Mesendoderm (in vitro differentiated cells): ENCODE measurements at regions not wholly inside any gene's neighbourhood (a gene's known extent, or its start where the extent isn't known, plus 50 kb on each side); places are given as distances from the start of the nearest gene placed in this dataset.

Source experiments
- DNase-seq: peaks from one replicate; pipeline ENCODE4 v3.0.0; 2013
- H2AK5ac ChIP-seq: 2 replicates; pipeline ENCODE4 v1.6.1; 2013; ENCODE audit warnings: low read length, inconsistent platforms
- H2BK120ac ChIP-seq: 2 replicates; pipeline ENCODE4 v1.6.1; 2013; ENCODE audit warnings: low read depth, mild to moderate bottlenecking, low read length, moderate library complexity, mixed read lengths
- H2BK15ac ChIP-seq: replicated peaks from 2 replicates; pipeline ENCODE4 v1.6.1; 2013; ENCODE audit warnings: low read depth, mild to moderate bottlenecking, moderate library complexity
- H2BK5ac ChIP-seq: 2 replicates; pipeline ENCODE4 v1.6.1; 2013; ENCODE audit warnings: low read length, inconsistent platforms
- H3K18ac ChIP-seq: 2 replicates; pipeline ENCODE4 v1.6.1; 2013; ENCODE audit warnings: mild to moderate bottlenecking, low read length, mixed read lengths
- H3K23ac ChIP-seq: one replicate; pipeline ENCODE4 v1.6.1; 2013; ENCODE audit warnings: low read length
- H3K27ac ChIP-seq: 2 replicates; pipeline ENCODE4 v1.5.1; 2013; ENCODE audit warnings: low read depth, mild to moderate bottlenecking, inconsistent platforms, low read length, moderate library complexity
- H3K27me3 ChIP-seq: 2 replicates; pipeline ENCODE4 v1.6.1; 2013; ENCODE audit warnings: low read length, control low read depth, mild to moderate bottlenecking, inconsistent platforms; ENCODE audit not compliant: insufficient read depth, poor library complexity
- H3K36me3 ChIP-seq: 2 replicates; pipeline ENCODE4 v1.6.1; 2013; ENCODE audit warnings: low read length, inconsistent platforms; ENCODE audit not compliant: control insufficient read depth, insufficient read depth
- H3K4ac ChIP-seq: one replicate; pipeline ENCODE4 v1.6.1; 2013; ENCODE audit warnings: low read depth, mild to moderate bottlenecking, low read length, moderate library complexity
- H3K4me1 ChIP-seq: 2 replicates; pipeline ENCODE4 v1.6.1; 2013; ENCODE audit warnings: low read depth, low read length, inconsistent platforms; ENCODE audit not compliant: control insufficient read depth
- H3K4me2 ChIP-seq: 2 replicates; pipeline ENCODE4 v1.6.1; 2013; ENCODE audit warnings: low read length
- H3K4me3 ChIP-seq: 2 replicates; pipeline ENCODE4 v1.5.1; 2013; ENCODE audit warnings: mild to moderate bottlenecking, low read length
- H3K56ac ChIP-seq: one replicate; pipeline ENCODE4 v1.6.1; 2013; ENCODE audit warnings: low read length
- H3K79me1 ChIP-seq: 2 replicates; pipeline ENCODE4 v1.6.1; 2013; ENCODE audit warnings: low read length, inconsistent platforms
- H3K79me2 ChIP-seq: 2 replicates; pipeline ENCODE4 v1.6.1; 2013; ENCODE audit warnings: mild to moderate bottlenecking, low read length; ENCODE audit not compliant: control insufficient read depth, insufficient read depth
- H3K9ac ChIP-seq: 2 replicates; pipeline ENCODE4 v1.6.1; 2013; ENCODE audit warnings: low read length, inconsistent platforms
- H4K5ac ChIP-seq: one replicate; pipeline ENCODE4 v1.6.1; 2013; ENCODE audit warnings: low read length
- H4K8ac ChIP-seq: one replicate; pipeline ENCODE4 v1.6.1; 2013; ENCODE audit warnings: low read depth, mild to moderate bottlenecking, control low read depth, low read length, moderate library complexity
- WGBS: extraction: QIAGEN DNeasy Blood & Tissue Kit; methylation state at CpG from one replicate; pipeline ENCODE4 v1.1.7; 2013; ENCODE audit warnings: low lambda C conversion rate, missing lambda C conversion rate; ENCODE audit not compliant: insufficient coverage; ENCODE audit errors: extremely low coverage; 5-methylcytosine and 5-hydroxymethylcytosine counted together

GRCh38 chr18:78754311-78755043, 225.1 kb upstream of the SALL3 start:
- no peaks in the 10 kb centered on the region for H3K4me1 ChIP-seq
- H3K4me3 ChIP-seq: no peak overlapping the region
- no peaks in the 10 kb centered on the region for H3K79me2 ChIP-seq
- no peaks in the 10 kb centered on the region for H3K36me3 ChIP-seq
- no peaks in the 10 kb centered on the region for H3K27me3 ChIP-seq
- H3K18ac ChIP-seq: no peak overlapping the region
- no peak overlapping the region for H3K56ac ChIP-seq
- no peak for DNase-seq
- no CpG with 5 or more reads among the region's 23 CpGs for WGBS
- H3K23ac ChIP-seq: no peak overlapping the region
- no peak overlapping the region for H2BK15ac ChIP-seq
- H4K5ac ChIP-seq: no peak overlapping the region
- no peak overlapping the region for H3K4ac ChIP-seq
- H2AK5ac ChIP-seq: no peak overlapping the region
- H3K9ac ChIP-seq: no peak overlapping the region
- H4K8ac ChIP-seq: no peak overlapping the region
- H2BK5ac ChIP-seq: no peak overlapping the region
- no peaks in the 10 kb centered on the region for H3K79me1 ChIP-seq
- no peak overlapping the region for H2BK120ac ChIP-seq
- H3K27ac ChIP-seq: no peak overlapping the region
- H3K4me2 ChIP-seq: no peak overlapping the region

- Histone ChIP-seq H4K5ac (no peak overlapping the region), H3K18ac (no peak overlapping the region), H3K79me2 (no peaks in the 10 kb centered on the region), H2BK5ac (no peak overlapping the region), H3K4me1 (no peaks in the 10 kb centered on the region), H3K56ac (no peak overlapping the region), H3K4me3 (no peak overlapping the region), H3K27me3 (no peaks in the 10 kb centered on the region), H3K79me1 (no peaks in the 10 kb centered on the region), H3K36me3 (no peaks in the 10 kb centered on the region), H2BK15ac (no peak overlapping the region), H3K23ac (no peak overlapping the region), H3K9ac (no peak overlapping the region), H2BK120ac (no peak overlapping the region), H2AK5ac (no peak overlapping the region), H3K4ac (no peak overlapping the region), H4K8ac (no peak overlapping the region), H3K4me2 (no peak overlapping the region), H3K27ac (no peak overlapping the region)
- WGBS: no CpG with 5 or more reads among the region's 10 CpGs
- no peak for DNase-seq
Measured at GRCh38 chr18:78757014-78757413, 222.6 kb upstream of the SALL3 start.

GRCh38 chr18:78758496-78758895, 221.1 kb upstream of the SALL3 start:
- H2BK120ac ChIP-seq: no peak overlapping the region
- H3K27ac ChIP-seq: no peak overlapping the region
- DNase-seq: no peak
- H2AK5ac ChIP-seq: no peak overlapping the region
- no peak overlapping the region for H3K18ac ChIP-seq
- no CpG with 5 or more reads among the region's 9 CpGs for WGBS
- no peaks in the 10 kb centered on the region for H3K79me1 ChIP-seq
- no peaks in the 10 kb centered on the region for H3K27me3 ChIP-seq
- H2BK5ac ChIP-seq: no peak overlapping the region
- no peak overlapping the region for H3K56ac ChIP-seq
- H4K8ac ChIP-seq: no peak overlapping the region
- H3K4me2 ChIP-seq: no peak overlapping the region
- no peak overlapping the region for H2BK15ac ChIP-seq
- H3K79me2 ChIP-seq: no peaks in the 10 kb centered on the region
- H3K4ac ChIP-seq: no peak overlapping the region
- H3K4me3 ChIP-seq: no peak overlapping the region
- no peak overlapping the region for H4K5ac ChIP-seq
- H3K9ac ChIP-seq: no peak overlapping the region
- no peaks in the 10 kb centered on the region for H3K4me1 ChIP-seq
- no peaks in the 10 kb centered on the region for H3K36me3 ChIP-seq
- no peak overlapping the region for H3K23ac ChIP-seq

- H3K4ac ChIP-seq: no peak overlapping the region
- no peak overlapping the region for H2BK15ac ChIP-seq
- no peak overlapping the region for H3K4me2 ChIP-seq
- no peaks in the 10 kb centered on the region for H3K79me1 ChIP-seq
- no peak overlapping the region for H3K9ac ChIP-seq
- no peak overlapping the region for H3K18ac ChIP-seq
- H3K4me1 ChIP-seq: no peaks in the 10 kb centered on the region
- H4K8ac ChIP-seq: no peak overlapping the region
- H3K27me3 ChIP-seq: no peaks in the 10 kb centered on the region
- no peak overlapping the region for H2AK5ac ChIP-seq
- no peak overlapping the region for H4K5ac ChIP-seq
- no peaks in the 10 kb centered on the region for H3K79me2 ChIP-seq
- no peak overlapping the region for H3K27ac ChIP-seq
- no peak overlapping the region for H3K56ac ChIP-seq
- no peak overlapping the region for H3K23ac ChIP-seq
- no peak overlapping the region for H3K4me3 ChIP-seq
- no CpG with 5 or more reads among the region's 8 CpGs for WGBS
- no peak overlapping the region for H2BK120ac ChIP-seq
- no peak for DNase-seq
- H2BK5ac ChIP-seq: no peak overlapping the region
- H3K36me3 ChIP-seq: no peaks in the 10 kb centered on the region
Measured at GRCh38 chr18:78762753-78763152, 216.9 kb upstream of the SALL3 start.

GRCh38 chr18:78764544-78764943, 215.1 kb upstream of the SALL3 start:
- Histone ChIP-seq H3K4me2 (no peak overlapping the region), H2BK15ac (no peak overlapping the region), H2BK5ac (no peak overlapping the region), H3K27me3 (no peaks in the 10 kb centered on the region), H3K56ac (no peak overlapping the region), H3K4me3 (no peak overlapping the region), H3K27ac (no peak overlapping the region), H3K18ac (no peak overlapping the region), H3K36me3 (no peaks in the 10 kb centered on the region), H2AK5ac (no peak overlapping the region), H4K5ac (no peak overlapping the region), H3K23ac (no peak overlapping the region), H2BK120ac (no peak overlapping the region), H3K79me1 (no peaks in the 10 kb centered on the region), H3K4ac (no peak overlapping the region), H4K8ac (no peak overlapping the region), H3K79me2 (no peaks in the 10 kb centered on the region), H3K9ac (no peak overlapping the region), H3K4me1 (no peaks in the 10 kb centered on the region)
- DNase-seq: no peak
- no CpG with 5 or more reads among the region's 10 CpGs for WGBS

- no peak overlapping the region for H2AK5ac ChIP-seq
- WGBS: no CpG with 5 or more reads among the region's 12 CpGs
- no peak overlapping the region for H4K8ac ChIP-seq
- H3K36me3 ChIP-seq: no peaks in the 10 kb centered on the region
- no peaks in the 10 kb centered on the region for H3K27me3 ChIP-seq
- no peak overlapping the region for H2BK15ac ChIP-seq
- no peak overlapping the region for H3K23ac ChIP-seq
- H3K4ac ChIP-seq: no peak overlapping the region
- no peak overlapping the region for H2BK120ac ChIP-seq
- DNase-seq: no peak
- H3K4me3 ChIP-seq: no peak overlapping the region
- H2BK5ac ChIP-seq: no peak overlapping the region
- H3K79me1 ChIP-seq: no peaks in the 10 kb centered on the region
- H4K5ac ChIP-seq: no peak overlapping the region
- H3K79me2 ChIP-seq: no peaks in the 10 kb centered on the region
- H3K9ac ChIP-seq: no peak overlapping the region
- no peaks in the 10 kb centered on the region for H3K4me1 ChIP-seq
- H3K27ac ChIP-seq: no peak overlapping the region
- H3K56ac ChIP-seq: no peak overlapping the region
- no peak overlapping the region for H3K4me2 ChIP-seq
- H3K18ac ChIP-seq: no peak overlapping the region
Measured at GRCh38 chr18:78765142-78765541, 214.5 kb upstream of the SALL3 start.
